T47D (cell line): ENCODE measurements at regions not wholly inside any gene's neighbourhood (a gene's known extent, or its start where the extent isn't known, plus 50 kb on each side); places are given as distances from the start of the nearest gene placed in this dataset.

Experiments
- DNase-seq, 2 experiments: peaks; one replicate each; pipeline versions ENCODE4 v3.0.0 to v3.0.0-alpha.2; 2011 to 2012; ENCODE audit warnings: low read depth in 1 of 2, low spot score in 1 of 2
- JUND ChIP-seq: IDR thresholded peaks from 2 replicates; pipeline ENCODE4 v1.6.1; 2012; ENCODE audit warnings: low read depth
- in situ Hi-C: cut with HindIII; loops from 2 replicates; pipeline ENCODE4 v1.10.0; 2016; ENCODE audit warnings: low sequenced_read_pairs, low pct_unique_long_range_greater_than_20kb

GRCh38 chr1:80892539-80892938 is 908.2 kb upstream of the ADGRL2 start:
- DNase-seq = peak in 1 of 2 experiments; percentile 2
- in situ Hi-C loops = no loop called here
- TF ChIP-seq JUND = no peak

- TF ChIP-seq JUND = no peak
- DNase-seq = no peak
- in situ Hi-C loops = no loop called here
These were observed 908.9 kb upstream of the ADGRL2 start for GRCh38 chr1:80891871-80892270.

DNA sequence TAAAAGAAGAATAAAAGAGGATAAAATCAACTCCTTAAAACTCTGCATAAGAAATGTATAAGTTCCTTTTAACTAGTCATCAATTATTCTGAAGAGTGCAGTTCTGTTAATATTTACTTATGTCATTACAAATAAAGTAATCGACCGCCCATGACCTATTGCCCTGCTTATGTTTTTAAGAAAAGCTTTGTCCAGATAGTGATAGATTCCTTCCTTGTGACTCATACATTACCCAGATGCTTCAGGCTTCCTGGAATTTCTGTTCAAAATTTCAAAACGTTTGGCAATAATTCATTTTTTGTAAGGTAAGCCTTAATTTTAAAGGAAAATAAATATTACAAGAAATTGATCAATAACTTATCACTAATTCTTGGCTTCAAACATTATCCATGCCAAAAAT is 918.2 kb upstream of the ADGRL2 start:
- peak in 1 of 2 experiments; percentile 1 for DNase-seq
- in situ Hi-C loops = no loop called here
- no peak for TF ChIP-seq JUND

DNA sequence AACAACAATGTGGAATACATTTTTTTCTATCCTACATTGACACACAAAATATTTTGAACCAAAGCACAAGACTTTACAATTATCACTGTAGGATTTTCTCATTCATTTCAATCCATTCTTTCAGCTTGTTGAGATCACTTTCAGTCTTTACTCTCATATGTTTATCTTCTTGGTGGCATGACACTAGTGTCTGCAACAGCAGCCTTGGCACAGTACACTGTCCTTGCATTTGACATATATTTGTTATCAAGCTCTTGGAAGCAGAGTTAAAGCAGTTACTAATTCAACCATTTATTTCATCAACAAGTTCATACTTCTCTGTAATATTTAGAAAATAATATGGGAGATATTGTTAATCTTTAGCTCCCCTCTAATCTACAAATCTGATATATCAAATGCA is 922.4 kb upstream of the ADGRL2 start:
- DNase-seq = no peak
- no peak for TF ChIP-seq JUND
- in situ Hi-C loops = no loop called here

- no peak for TF ChIP-seq JUND
- in situ Hi-C loops = no loop called here
These were observed 924.7 kb upstream of the ADGRL2 start for GRCh38 chr1:80876035-80876434.

GRCh38 chr1:80869299-80869698 is 931.4 kb upstream of the ADGRL2 start:
- in situ Hi-C loops = no loop called here
- no peak for DNase-seq

More at GRCh38 chr1:80876035-80876434, 924.7 kb upstream of the ADGRL2 start:
- no peak for DNase-seq

DNA sequence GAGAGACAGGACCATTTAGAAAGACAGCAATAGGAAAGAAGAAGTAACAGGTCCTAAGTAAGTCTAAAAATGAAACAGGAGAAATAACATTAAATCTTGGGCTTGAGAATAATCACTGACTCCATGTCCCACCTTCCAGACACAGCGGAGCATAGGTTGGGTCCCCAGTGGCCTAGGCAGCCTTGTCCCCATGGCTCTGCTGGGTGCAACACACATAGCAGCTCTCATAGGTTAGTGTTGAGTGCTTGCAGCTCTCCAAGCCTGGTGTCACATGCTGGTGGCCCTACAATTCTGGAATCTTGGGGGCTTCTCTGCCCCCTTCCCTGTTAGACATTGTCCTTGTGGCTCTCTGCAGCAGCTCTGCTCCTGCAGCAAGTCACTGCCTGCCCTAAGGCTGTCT is 952.8 kb upstream of the ADGRL2 start:
- in situ Hi-C loops = no loop called here
- no peak for TF ChIP-seq JUND
- DNase-seq = no peak

More at GRCh38 chr1:80869299-80869698, 931.4 kb upstream of the ADGRL2 start:
- TF ChIP-seq JUND = no peak

- DNase-seq = peak; percentile 5 to 47
- in situ Hi-C loops = no loop called here
- peak; percentile 36; the same call in 1 of the 2 replicates for TF ChIP-seq JUND
These were observed 953.8 kb upstream of the ADGRL2 start for GRCh38 chr1:80846966-80847365.

GRCh38 chr1:80842796-80843195 is 957.9 kb upstream of the ADGRL2 start:
- no peak for DNase-seq
- no peak for TF ChIP-seq JUND
- in situ Hi-C loops = no loop called here

DNA sequence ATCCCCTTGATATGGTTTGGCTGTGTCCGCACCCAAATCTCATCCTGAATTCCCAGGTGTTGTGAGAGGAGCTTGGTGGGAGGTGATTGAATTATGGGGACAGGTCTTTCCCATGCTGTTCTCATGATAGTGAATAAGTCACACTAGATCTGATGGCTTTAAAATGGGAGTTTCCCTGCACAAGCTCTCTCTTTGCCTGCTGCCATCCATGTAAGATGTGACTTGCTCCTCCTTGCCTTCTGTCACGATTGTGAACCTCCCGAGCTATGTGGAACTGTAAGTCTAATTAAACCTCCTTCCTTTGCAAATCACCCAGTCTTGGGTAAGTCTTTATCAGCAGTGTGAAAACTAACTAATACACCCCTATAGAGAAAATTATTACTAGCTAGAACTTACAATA is 959.5 kb upstream of the ADGRL2 start:
- no peak for DNase-seq
- TF ChIP-seq JUND = no peak
- in situ Hi-C loops = no loop called here

- DNase-seq = no peak
- in situ Hi-C loops = no loop called here
- TF ChIP-seq JUND = no peak
These were observed 963.7 kb upstream of the ADGRL2 start for GRCh38 chr1:80837066-80837465.

DNA sequence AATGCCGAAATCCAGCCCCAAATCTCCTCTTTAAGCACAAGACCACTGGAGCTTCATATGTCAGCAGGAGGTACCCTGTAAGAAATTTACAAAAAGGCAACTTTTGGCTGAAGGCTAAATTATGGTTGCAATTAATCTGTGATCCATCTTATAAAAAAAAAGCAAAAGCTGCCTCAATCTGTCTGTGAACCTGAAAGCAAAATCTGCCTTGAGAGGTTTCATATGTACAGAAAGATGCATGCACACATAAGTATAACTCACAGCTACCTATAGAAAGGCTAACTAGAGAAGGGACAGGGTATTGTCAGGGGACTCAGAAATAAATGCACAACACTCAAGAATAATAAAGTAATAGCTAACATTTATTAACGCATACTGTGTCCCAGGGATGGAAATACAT is 964.2 kb upstream of the ADGRL2 start:
- in situ Hi-C loops = no loop called here
- no peak for DNase-seq
- TF ChIP-seq JUND = no peak

DNA sequence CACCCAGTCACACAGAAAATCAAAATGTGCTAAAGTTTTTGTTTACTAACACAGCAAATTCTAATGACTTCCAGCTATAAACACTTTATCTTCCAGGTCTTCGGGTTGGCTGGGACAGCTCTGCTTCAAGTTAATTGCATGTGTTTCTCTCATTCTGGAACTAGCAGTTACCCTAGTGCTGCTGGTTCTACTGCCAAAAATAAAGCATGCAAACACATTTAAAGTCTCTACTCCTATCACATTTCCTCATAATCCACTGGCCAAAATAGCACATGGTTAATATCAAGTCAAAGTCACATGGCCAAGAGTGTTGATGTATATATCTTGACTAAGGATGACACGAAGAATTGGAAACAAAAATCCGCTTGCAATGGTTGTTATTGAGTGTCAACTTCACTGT is 973.1 kb upstream of the ADGRL2 start:
- in situ Hi-C loops = no loop called here
- TF ChIP-seq JUND = no peak
- DNase-seq = no peak

DNA sequence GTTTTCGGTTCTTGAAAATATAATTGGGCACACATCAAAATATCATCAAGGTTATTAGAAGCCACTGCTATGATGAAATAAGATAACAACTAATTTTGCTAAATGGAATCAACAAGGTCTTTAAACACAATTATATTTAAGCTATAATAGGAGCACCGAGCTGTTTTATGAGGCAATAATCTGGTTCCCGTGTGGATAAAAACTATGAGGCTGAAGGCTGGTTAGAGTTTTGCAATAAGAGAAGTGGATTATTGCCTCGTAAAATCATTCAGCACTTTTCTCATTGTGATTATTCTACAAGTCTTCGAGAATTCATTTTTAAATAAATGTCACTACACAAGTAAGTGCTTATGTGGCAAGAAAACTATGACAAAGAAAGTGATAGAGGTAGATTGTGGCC is 975.7 kb upstream of the ADGRL2 start:
- in situ Hi-C loops = no loop called here
- TF ChIP-seq JUND = no peak
- no peak for DNase-seq
